Nephron (organoid): ENCODE measurements at regions not wholly inside any gene's neighbourhood (a gene's known extent, or its start where the extent isn't known, plus 50 kb on each side); places are given as distances from the start of the nearest gene placed in this dataset.

Experiments
- H3K27ac Mint-ChIP-seq, 3 experiments: 2 replicates each; pipeline ENCODE4 v1.8.0; 2020; ENCODE audit warnings: mixed read lengths in 3 of 3, mild to moderate bottlenecking in 2 of 3, moderate library complexity in 1 of 3
- H3K27me3 Mint-ChIP-seq: 2 replicates; pipeline ENCODE4 v1.8.0; 2021; ENCODE audit warnings: low read depth, mild to moderate bottlenecking, moderate library complexity, mixed read lengths
- H3K36me3 Mint-ChIP-seq: 2 replicates; pipeline ENCODE4 v1.8.0; 2020; ENCODE audit warnings: low read depth, mixed read lengths
- H3K4me1 Mint-ChIP-seq: 2 replicates; pipeline ENCODE4 v1.8.0; 2020; ENCODE audit warnings: mixed read lengths
- H3K4me3 Mint-ChIP-seq, 3 experiments: 2 replicates each; pipeline ENCODE4 v1.8.0; 2020; ENCODE audit warnings: mild to moderate bottlenecking in 3 of 3, mixed read lengths in 3 of 3, moderate library complexity in 2 of 3
- H3K9me3 Mint-ChIP-seq: 2 replicates; pipeline ENCODE4 v1.8.0; 2020; ENCODE audit warnings: mixed read lengths
- CTCF ChIP-seq, 3 experiments: fragments of 200-600 bp; sonication (generic); IDR thresholded peaks; one replicate each; pipeline ENCODE4 v1.5.0; 2021; ENCODE audit warnings: antibody characterized with exemption in 3 of 3; ENCODE audit not compliant: unreplicated experiment in 3 of 3

GRCh38 chr2:777546-777945 lies 100.3 kb upstream of the TMEM18 start:
- Mint-ChIP-seq H3K9me3 (no peaks in the 10 kb centered on the region), H3K27ac (no peak overlapping the region), H3K27me3 (no peaks in the 10 kb centered on the region), H3K36me3 (no peaks in the 10 kb centered on the region), H3K4me1 (peaks cover 20% of the 10 kb centered on the region), H3K4me3 (no peak overlapping the region)
- TF ChIP-seq CTCF (IDR thresholded peaks at IDR 0.05; ENCODE audit: unreplicated experiment in 3 of 3): no peak

- H3K27ac Mint-ChIP-seq: no peak overlapping the region
These were observed 99.8 kb upstream of the TMEM18 start for GRCh38 chr2:777051-777450.

GRCh38 chr2:776487-776886 lies 99.3 kb upstream of the TMEM18 start:
- H3K4me3 Mint-ChIP-seq: no peak overlapping the region
- H3K27ac Mint-ChIP-seq: peak overlapping the region; percentile 17 to 60 (median 33)
- H3K36me3 Mint-ChIP-seq: no peaks in the 10 kb centered on the region
- peaks cover 20% of the 10 kb centered on the region for H3K4me1 Mint-ChIP-seq
- no peaks in the 10 kb centered on the region for H3K9me3 Mint-ChIP-seq
- no peak for TF ChIP-seq CTCF (IDR thresholded peaks at IDR 0.05; ENCODE audit: unreplicated experiment in 3 of 3)
- H3K27me3 Mint-ChIP-seq: no peaks in the 10 kb centered on the region

More at GRCh38 chr2:777051-777450, 99.8 kb upstream of the TMEM18 start:
- no peaks in the 10 kb centered on the region for H3K27me3 Mint-ChIP-seq
- no peaks in the 10 kb centered on the region for H3K36me3 Mint-ChIP-seq
- no peaks in the 10 kb centered on the region for H3K9me3 Mint-ChIP-seq
- TF ChIP-seq CTCF (IDR thresholded peaks at IDR 0.05; ENCODE audit: unreplicated experiment in 3 of 3): no peak
- peaks cover 20% of the 10 kb centered on the region for H3K4me1 Mint-ChIP-seq
- H3K4me3 Mint-ChIP-seq: no peak overlapping the region

- TF ChIP-seq CTCF (IDR thresholded peaks at IDR 0.05; ENCODE audit: unreplicated experiment in 3 of 3): no peak
- Mint-ChIP-seq H3K27ac (peak overlapping the region in 2 of 3 experiments; percentile 17 to 26), H3K4me1 (peaks cover 20% of the 10 kb centered on the region), H3K36me3 (no peaks in the 10 kb centered on the region), H3K4me3 (no peak overlapping the region), H3K9me3 (no peaks in the 10 kb centered on the region), H3K27me3 (no peaks in the 10 kb centered on the region)
These were observed 98.8 kb upstream of the TMEM18 start for GRCh38 chr2:776038-776437.

GRCh38 chr2:774436-774835 lies 97.2 kb upstream of the TMEM18 start:
- H3K36me3 Mint-ChIP-seq: no peaks in the 10 kb centered on the region
- H3K27me3 Mint-ChIP-seq: no peaks in the 10 kb centered on the region
- no peaks in the 10 kb centered on the region for H3K9me3 Mint-ChIP-seq
- H3K27ac Mint-ChIP-seq: no peak overlapping the region
- TF ChIP-seq CTCF (IDR thresholded peaks at IDR 0.05; ENCODE audit: unreplicated experiment in 3 of 3): no peak
- H3K4me1 Mint-ChIP-seq: peaks cover 20% of the 10 kb centered on the region
- H3K4me3 Mint-ChIP-seq: no peak overlapping the region

GRCh38 chr2:773256-774160 lies 96.3 kb upstream of the TMEM18 start:
- Mint-ChIP-seq H3K9me3 (no peaks in the 10 kb centered on the region), H3K27me3 (no peaks in the 10 kb centered on the region), H3K36me3 (no peaks in the 10 kb centered on the region), H3K4me1 (peaks cover 13% of the 10 kb centered on the region), H3K27ac (no peak overlapping the region), H3K4me3 (no peak overlapping the region)
- no peak for TF ChIP-seq CTCF (IDR thresholded peaks at IDR 0.05; ENCODE audit: unreplicated experiment in 3 of 3)
